ENCODE measurements at regions not wholly inside any gene's neighbourhood (a gene's known extent, or its start where the extent isn't known, plus 50 kb on each side); places are given as distances from the start of the nearest gene placed in this dataset.
A peak's percentile ranks its signal among the peaks of the same experiment; 100 is the strongest.

DNA sequence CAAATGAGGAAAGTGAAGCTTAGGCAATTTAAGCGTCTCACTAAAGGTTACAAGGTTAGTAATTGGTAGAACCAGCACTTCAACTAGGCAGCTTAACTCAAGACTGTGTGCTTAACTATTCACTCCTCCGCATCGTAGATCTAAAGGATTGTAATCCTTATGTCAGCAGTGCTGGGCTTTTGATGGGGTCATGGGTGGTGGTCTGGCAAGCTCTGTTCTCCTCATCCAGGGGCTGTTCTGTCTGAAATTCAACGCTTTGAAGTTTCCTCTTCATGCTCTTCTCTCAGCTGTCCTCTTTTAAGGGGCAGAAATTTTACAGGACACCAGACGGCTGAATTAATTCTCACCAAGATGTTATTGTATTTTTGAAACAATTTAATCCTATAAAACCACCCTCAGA lies 165.5 kb upstream of the FAM98A start:
- intact Hi-C loops (cut with DNase I), result no loop called here
- TF ChIP-seq CTCF (IDR thresholded peaks at IDR 0.05) (no peak), POLR2A (IDR thresholded peaks at IDR 0.05) (no peak)
- Histone ChIP-seq H3K4me1 (no peaks in the 10 kb centered on the region), H3K27ac (no peak overlapping the region), H3K36me3 (no peaks in the 10 kb centered on the region), H3K9me3 (peaks cover 0 to 2% (median 0%) of the 10 kb centered on the region in 12 donors), H3K4me3 (no peak overlapping the region), H3K27me3 (no peaks in the 10 kb centered on the region)
- ATAC-seq, result no peak
- DNase-seq, result no peak
- WGBS, 4 donors, result 57 to 89% (median 78%) methylated on average over 5 of the region's 5 CpGs

DNA sequence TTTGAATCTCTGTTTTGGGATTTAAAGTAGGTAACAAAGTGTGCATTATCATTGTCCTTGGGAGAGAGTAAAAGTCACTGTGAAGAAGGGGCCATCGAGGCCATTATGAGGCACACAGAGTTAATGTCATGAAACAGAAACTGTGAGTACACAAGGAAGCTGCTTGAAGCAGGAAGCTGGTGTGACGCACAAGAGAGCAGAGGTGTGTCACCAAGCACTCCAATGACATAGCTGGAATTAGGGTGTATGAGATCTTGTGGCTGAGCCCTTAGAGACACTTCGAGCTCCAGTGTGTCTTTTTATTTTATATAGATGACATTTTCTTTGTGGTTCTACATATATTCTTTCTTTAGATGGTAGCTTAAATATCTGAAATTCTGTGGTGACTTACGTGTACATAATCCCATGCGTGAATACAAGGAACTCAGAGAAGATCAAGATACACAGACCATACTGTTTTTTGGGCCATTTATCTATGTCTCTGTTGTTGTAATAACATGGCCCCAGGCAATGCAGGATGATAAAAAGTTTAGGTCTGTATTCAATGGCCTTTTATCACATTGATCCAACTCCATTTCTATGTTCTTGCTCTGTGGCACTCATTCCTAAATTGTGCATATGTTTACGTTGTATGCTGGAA lies 164.7 kb upstream of the FAM98A start:
- H3K27ac ChIP-seq, result no peak overlapping the region
- no peak overlapping the region for H3K4me3 ChIP-seq
- no peaks in the 10 kb centered on the region for H3K4me1 ChIP-seq
- peaks cover 0 to 9% (median 0%) of the 10 kb centered on the region in 12 donors for H3K9me3 ChIP-seq
- WGBS, 4 donors, result 73 to 86% (median 82%) methylated on average over 6 of the region's 6 CpGs
- ATAC-seq, result peak in 1 of 4 donors; percentile 84
- DNase-seq, result no peak
- no peaks in the 10 kb centered on the region for H3K27me3 ChIP-seq
- TF ChIP-seq CTCF (IDR thresholded peaks at IDR 0.05), result no peak
- no peak for TF ChIP-seq POLR2A (IDR thresholded peaks at IDR 0.05)
- intact Hi-C loops (cut with DNase I), result no loop called here
- no peaks in the 10 kb centered on the region for H3K36me3 ChIP-seq

DNA sequence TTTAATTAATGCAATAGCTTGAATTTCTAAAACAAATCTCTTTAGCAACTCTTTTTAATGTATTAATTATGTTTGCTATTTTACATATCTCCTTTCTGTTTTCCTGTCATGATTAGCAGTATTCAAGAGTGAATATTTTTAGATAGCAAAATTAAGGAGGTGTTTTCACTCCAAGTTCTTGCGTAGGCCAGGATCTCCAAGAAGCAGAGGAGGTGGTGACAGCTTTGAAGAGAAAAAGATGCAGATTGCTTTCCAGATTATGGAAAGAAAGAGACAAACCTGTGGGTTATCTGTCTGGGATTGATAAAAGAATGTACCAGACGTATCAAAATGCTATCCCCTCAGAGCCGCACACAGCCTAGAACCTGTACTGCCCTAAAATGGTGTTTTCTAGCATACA lies 163.5 kb upstream of the FAM98A start:
- WGBS, 4 donors, result 76 to 88% (median 80%) methylated on average over 3 of the region's 3 CpGs
- H3K36me3 ChIP-seq, result no peaks in the 10 kb centered on the region
- intact Hi-C loops (cut with DNase I), result no loop called here

More for the DNA sequence above, 163.5 kb upstream of the FAM98A start:
- ATAC-seq (no peak), DNase-seq (no peak)
- H3K4me1 ChIP-seq, result no peaks in the 10 kb centered on the region
- H3K4me3 ChIP-seq, result no peak overlapping the region
- TF ChIP-seq CTCF (IDR thresholded peaks at IDR 0.05) (no peak), POLR2A (IDR thresholded peaks at IDR 0.05) (no peak)
- H3K9me3 ChIP-seq, result peaks cover 0 to 9% (median 0%) of the 10 kb centered on the region in 12 donors
- no peak overlapping the region for H3K27ac ChIP-seq
- H3K27me3 ChIP-seq, result no peaks in the 10 kb centered on the region
